ENCODE measurements at regions not wholly inside any gene's neighbourhood (a gene's known extent, or its start where the extent isn't known, plus 50 kb on each side); places are given as distances from the start of the nearest gene placed in this dataset.

- no peak for TF ChIP-seq MYC (IDR thresholded peaks at IDR 0.05; ENCODE audit: borderline replicate concordance, low read length)
- no peak for TF ChIP-seq EP300 (IDR thresholded peaks at IDR 0.05)
- TF ChIP-seq GATA3 (IDR thresholded peaks at IDR 0.05; ENCODE audit: borderline replicate concordance), result no peak
- TF ChIP-seq, protein P1, sequence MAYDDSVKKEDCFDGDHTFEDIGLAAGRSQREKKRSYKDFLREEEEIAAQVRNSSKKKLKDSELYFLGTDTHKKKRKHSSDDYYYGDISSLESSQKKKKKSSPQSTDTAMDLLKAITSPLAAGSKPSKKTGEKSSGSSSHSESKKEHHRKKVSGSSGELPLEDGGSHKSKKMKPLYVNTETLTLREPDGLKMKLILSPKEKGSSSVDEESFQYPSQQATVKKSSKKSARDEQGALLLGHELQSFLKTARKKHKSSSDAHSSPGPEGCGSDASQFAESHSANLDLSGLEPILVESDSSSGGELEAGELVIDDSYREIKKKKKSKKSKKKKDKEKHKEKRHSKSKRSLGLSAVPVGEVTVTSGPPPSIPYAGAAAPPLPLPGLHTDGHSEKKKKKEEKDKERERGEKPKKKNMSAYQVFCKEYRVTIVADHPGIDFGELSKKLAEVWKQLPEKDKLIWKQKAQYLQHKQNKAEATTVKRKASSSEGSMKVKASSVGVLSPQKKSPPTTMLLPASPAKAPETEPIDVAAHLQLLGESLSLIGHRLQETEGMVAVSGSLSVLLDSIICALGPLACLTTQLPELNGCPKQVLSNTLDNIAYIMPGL (CRISPR knock-in tag; IDR thresholded peaks at IDR 0.05; ENCODE audit: borderline replicate concordance), result no peak
- TF ChIP-seq USF2 (IDR thresholded peaks at IDR 0.05), result no peak
- no peak for TF ChIP-seq EHMT2 (IDR thresholded peaks at IDR 0.05; ENCODE audit: low read depth)
- no peak for TF ChIP-seq CHD2 (IDR thresholded peaks at IDR 0.05; ENCODE audit: low read length, partially characterized antibody)
- TF ChIP-seq POLR2A (IDR thresholded peaks at IDR 0.05; ENCODE audit: low read length), result no peak
- no peak for TF ChIP-seq CTCF (IDR thresholded peaks at IDR 0.05)
- no peak for TF ChIP-seq POLR2AphosphoS2 (conservative IDR thresholded peaks at IDR 0.05; ENCODE audit: low read length)
- TF ChIP-seq MAFK (IDR thresholded peaks at IDR 0.05; ENCODE audit: partially characterized antibody), result no peak
- TF ChIP-seq, protein P2, sequence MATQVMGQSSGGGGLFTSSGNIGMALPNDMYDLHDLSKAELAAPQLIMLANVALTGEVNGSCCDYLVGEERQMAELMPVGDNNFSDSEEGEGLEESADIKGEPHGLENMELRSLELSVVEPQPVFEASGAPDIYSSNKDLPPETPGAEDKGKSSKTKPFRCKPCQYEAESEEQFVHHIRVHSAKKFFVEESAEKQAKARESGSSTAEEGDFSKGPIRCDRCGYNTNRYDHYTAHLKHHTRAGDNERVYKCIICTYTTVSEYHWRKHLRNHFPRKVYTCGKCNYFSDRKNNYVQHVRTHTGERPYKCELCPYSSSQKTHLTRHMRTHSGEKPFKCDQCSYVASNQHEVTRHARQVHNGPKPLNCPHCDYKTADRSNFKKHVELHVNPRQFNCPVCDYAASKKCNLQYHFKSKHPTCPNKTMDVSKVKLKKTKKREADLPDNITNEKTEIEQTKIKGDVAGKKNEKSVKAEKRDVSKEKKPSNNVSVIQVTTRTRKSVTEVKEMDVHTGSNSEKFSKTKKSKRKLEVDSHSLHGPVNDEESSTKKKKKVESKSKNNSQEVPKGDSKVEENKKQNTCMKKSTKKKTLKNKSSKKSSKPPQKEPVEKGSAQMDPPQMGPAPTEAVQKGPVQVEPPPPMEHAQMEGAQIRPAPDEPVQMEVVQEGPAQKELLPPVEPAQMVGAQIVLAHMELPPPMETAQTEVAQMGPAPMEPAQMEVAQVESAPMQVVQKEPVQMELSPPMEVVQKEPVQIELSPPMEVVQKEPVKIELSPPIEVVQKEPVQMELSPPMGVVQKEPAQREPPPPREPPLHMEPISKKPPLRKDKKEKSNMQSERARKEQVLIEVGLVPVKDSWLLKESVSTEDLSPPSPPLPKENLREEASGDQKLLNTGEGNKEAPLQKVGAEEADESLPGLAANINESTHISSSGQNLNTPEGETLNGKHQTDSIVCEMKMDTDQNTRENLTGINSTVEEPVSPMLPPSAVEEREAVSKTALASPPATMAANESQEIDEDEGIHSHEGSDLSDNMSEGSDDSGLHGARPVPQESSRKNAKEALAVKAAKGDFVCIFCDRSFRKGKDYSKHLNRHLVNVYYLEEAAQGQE (IDR thresholded peaks at IDR 0.05), result no peak
- no peak for TF ChIP-seq PHF8 (IDR thresholded peaks at IDR 0.05; ENCODE audit: borderline replicate concordance, low read depth)
These were observed 295.3 kb downstream of the IPO8 start for GRCh38 chr12:30400349-30400748.

Measured in A549 (cell line).